ENCODE measurements at regions not wholly inside any gene's neighbourhood (a gene's known extent, or its start where the extent isn't known, plus 50 kb on each side); places are given as distances from the start of the nearest gene placed in this dataset.
"Not testable (repeated sequence)": the region's sequence is repeated elsewhere in the genome, so short reads cannot be mapped to it uniquely, and the experiment has no call there.

DNA sequence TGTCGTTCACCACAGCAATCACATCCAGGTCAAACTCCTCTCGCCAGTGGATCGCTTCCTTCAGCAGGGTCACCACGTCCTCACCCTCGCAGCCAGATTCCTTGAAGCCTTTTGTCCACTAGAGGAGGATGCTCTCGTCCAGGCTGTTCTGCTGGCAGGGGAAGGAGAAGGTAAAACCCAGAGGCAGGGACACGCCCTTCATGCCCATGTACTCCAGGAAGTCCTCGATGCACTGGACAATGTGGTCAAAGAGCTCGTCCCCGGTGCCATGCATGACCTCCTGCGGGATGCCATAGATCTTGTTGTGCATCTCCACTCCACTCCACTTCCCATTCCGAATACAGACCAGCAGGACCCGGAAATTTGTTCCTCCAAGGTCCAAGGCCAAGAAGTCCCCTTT is 152.4 kb downstream of the TENT5D start:
- Mint-ChIP-seq H3K4me1 (ENCODE audit: low read depth) (no peaks in the 10 kb centered on the region), H3K27me3 (no peaks in the 10 kb centered on the region), H3K27ac (no peak overlapping the region), H3K4me3 (no peak overlapping the region), H3K9me3 (no peaks in the 10 kb centered on the region), H3K36me3 (ENCODE audit: low read depth) (no peaks in the 10 kb centered on the region)
- no peak overlapping the region for H3K27ac ChIP-seq (ENCODE audit: low read depth in 1 of 2, low read length in 2 of 2)
- TF ChIP-seq CTCF (IDR thresholded peaks at IDR 0.05) = no peak
- POLR2A ChIA-PET = no interaction called here
- intact Hi-C loops (cut with DNase I, micrococcal nuclease) = no loop called here
- CTCF ChIA-PET = no interaction called here
- no peak for ATAC-seq (ENCODE audit: poor library complexity)
- no peak for DNase-seq
- no peaks in the 10 kb centered on the region for H3K9me3 ChIP-seq (ENCODE audit: control insufficient read depth in 1 of 2, insufficient read depth in 1 of 2, low read length in 2 of 2)
- no peaks in the 10 kb centered on the region for H3K36me3 ChIP-seq (ENCODE audit: insufficient read depth, low read length)
- no peaks in the 10 kb centered on the region for H3K4me1 ChIP-seq (ENCODE audit: insufficient read depth, low read length)
- no peak overlapping the region for H3K4me3 ChIP-seq (ENCODE audit: low read length)
- no peaks in the 10 kb centered on the region for H3K27me3 ChIP-seq (ENCODE audit: control insufficient read depth in 1 of 2, insufficient read depth in 2 of 2, low read length in 2 of 2)

GRCh38 chrX:80573275-80573674 is 153.0 kb downstream of the TENT5D start:
- ATAC-seq (ENCODE audit: poor library complexity) = no peak
- Mint-ChIP-seq H3K36me3 (ENCODE audit: low read depth) (no peaks in the 10 kb centered on the region), H3K27me3 (no peaks in the 10 kb centered on the region), H3K9me3 (no peaks in the 10 kb centered on the region), H3K4me1 (ENCODE audit: low read depth) (no peaks in the 10 kb centered on the region), H3K27ac (no peak overlapping the region), H3K4me3 (no peak overlapping the region)
- no peak for TF ChIP-seq CTCF (IDR thresholded peaks at IDR 0.05)
- Histone ChIP-seq H3K4me1 (ENCODE audit: insufficient read depth, low read length) (no peaks in the 10 kb centered on the region), H3K27ac (ENCODE audit: low read depth in 1 of 2, low read length in 2 of 2) (no peak overlapping the region), H3K27me3 (ENCODE audit: control insufficient read depth in 1 of 2, insufficient read depth in 2 of 2, low read length in 2 of 2) (no peaks in the 10 kb centered on the region), H3K4me3 (ENCODE audit: low read length) (no peak overlapping the region), H3K9me3 (ENCODE audit: control insufficient read depth in 1 of 2, insufficient read depth in 1 of 2, low read length in 2 of 2) (no peaks in the 10 kb centered on the region), H3K36me3 (ENCODE audit: insufficient read depth, low read length) (no peaks in the 10 kb centered on the region)
- DNase-seq = no peak
- POLR2A ChIA-PET = no interaction called here
- CTCF ChIA-PET = no interaction called here
- intact Hi-C loops (cut with DNase I, micrococcal nuclease) = no loop called here

DNA sequence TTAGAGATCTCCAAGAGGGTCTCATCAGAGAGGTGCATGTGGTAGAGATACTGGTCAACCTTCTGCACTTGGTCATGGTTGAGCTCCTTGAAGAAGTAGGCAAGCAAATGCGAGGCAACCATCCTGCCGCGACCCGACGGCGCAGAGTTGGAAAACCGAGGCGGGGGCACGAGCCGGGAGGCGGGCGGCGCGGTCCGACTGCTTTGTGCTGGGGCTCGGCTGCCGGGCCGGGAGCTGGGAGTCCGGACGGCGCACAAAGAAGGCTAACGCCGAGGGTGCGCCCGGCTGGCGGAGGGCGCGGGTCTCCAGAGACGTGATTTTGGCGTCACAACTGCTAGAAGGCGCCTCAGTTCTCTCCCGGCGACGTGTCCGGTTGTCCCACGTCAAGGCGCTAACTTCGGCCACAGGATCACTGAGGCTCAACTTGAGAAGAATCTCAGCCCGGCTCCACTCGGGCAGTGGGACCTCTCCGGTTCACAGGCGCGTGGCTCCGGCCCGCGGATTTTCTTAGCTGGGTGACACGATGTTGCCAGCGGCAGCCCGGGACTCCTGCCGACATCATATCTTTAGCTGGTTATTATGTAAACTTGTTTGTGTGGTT is 154.3 kb downstream of the TENT5D start:
- H3K4me3 Mint-ChIP-seq; ATAC-seq (ENCODE audit: poor library complexity); H3K4me1 ChIP-seq (ENCODE audit: insufficient read depth, low read length); H3K9me3 ChIP-seq (ENCODE audit: control insufficient read depth in 1 of 2, insufficient read depth in 1 of 2, low read length in 2 of 2); H3K27ac Mint-ChIP-seq; H3K4me3 ChIP-seq (ENCODE audit: low read length); intact Hi-C loops (cut with DNase I, micrococcal nuclease); H3K36me3 ChIP-seq (ENCODE audit: insufficient read depth, low read length); H3K27me3 ChIP-seq (ENCODE audit: control insufficient read depth in 1 of 2, insufficient read depth in 2 of 2, low read length in 2 of 2); POLR2A ChIA-PET; H3K36me3 Mint-ChIP-seq (ENCODE audit: low read depth); H3K27ac ChIP-seq (ENCODE audit: low read depth in 1 of 2, low read length in 2 of 2); DNase-seq; H3K9me3 Mint-ChIP-seq; H3K27me3 Mint-ChIP-seq; H3K4me1 Mint-ChIP-seq (ENCODE audit: low read depth); CTCF ChIA-PET: not testable (repeated sequence)

GRCh38 chrX:80576267-80576666 is 156.0 kb downstream of the TENT5D start:
- Mint-ChIP-seq H3K27ac (no peak overlapping the region), H3K9me3 (no peaks in the 10 kb centered on the region), H3K36me3 (ENCODE audit: low read depth) (no peaks in the 10 kb centered on the region), H3K4me3 (no peak overlapping the region), H3K4me1 (ENCODE audit: low read depth) (no peaks in the 10 kb centered on the region), H3K27me3 (no peaks in the 10 kb centered on the region)
- intact Hi-C loops (cut with DNase I, micrococcal nuclease) = no loop called here
- Histone ChIP-seq H3K9me3 (ENCODE audit: control insufficient read depth in 1 of 2, insufficient read depth in 1 of 2, low read length in 2 of 2) (no peaks in the 10 kb centered on the region), H3K36me3 (ENCODE audit: insufficient read depth, low read length) (no peaks in the 10 kb centered on the region), H3K27me3 (ENCODE audit: control insufficient read depth in 1 of 2, insufficient read depth in 2 of 2, low read length in 2 of 2) (no peaks in the 10 kb centered on the region), H3K4me3 (ENCODE audit: low read length) (no peak overlapping the region), H3K4me1 (ENCODE audit: insufficient read depth, low read length) (no peaks in the 10 kb centered on the region), H3K27ac (ENCODE audit: low read depth in 1 of 2, low read length in 2 of 2) (no peak overlapping the region)
- no peak for DNase-seq
- ATAC-seq (ENCODE audit: poor library complexity) = no peak
- TF ChIP-seq CTCF (IDR thresholded peaks at IDR 0.05) = no peak
- ChIA-PET POLR2A (no interaction called here), CTCF (no interaction called here)

Measured in CD4-positive, alpha-beta T cell (primary cell).